GM19099 (cell line): ENCODE measurements at regions not wholly inside any gene's neighbourhood (a gene's known extent, or its start where the extent isn't known, plus 50 kb on each side); places are given as distances from the start of the nearest gene placed in this dataset.

ENCODE experiments used
- POLR2A ChIP-seq: IDR thresholded peaks from 3 replicates; pipeline ENCODE4 v1.6.1; 2011; ENCODE audit warnings: low read depth; ENCODE audit not compliant: insufficient read length; ENCODE audit errors: extremely low read depth

DNA sequence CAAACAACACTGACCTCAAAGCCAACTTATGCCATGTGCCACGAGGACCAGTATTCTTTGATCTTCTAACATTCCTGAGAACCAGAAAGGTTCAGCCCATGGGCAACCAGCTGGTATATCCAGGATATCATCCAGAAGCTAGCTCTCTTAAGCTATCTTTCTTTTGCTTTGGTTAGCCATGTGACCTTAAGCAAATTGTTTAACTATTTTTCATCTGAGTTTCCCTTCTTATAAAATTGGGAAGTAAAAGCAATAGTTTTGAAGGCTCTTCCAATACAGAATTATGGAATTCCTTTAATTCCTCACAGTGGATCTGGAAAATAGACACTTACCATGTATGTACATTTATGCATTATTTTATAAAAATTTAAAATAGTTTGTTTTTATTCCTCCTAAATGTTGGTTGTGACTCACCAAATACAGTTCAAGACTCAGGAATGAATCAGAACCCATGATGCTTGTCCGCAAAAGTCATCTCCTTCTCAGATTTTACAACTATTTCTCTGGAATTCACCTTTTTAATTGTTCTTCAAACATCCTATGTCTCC is 435.7 kb downstream of the ZEB2 start:
- no peak for TF ChIP-seq POLR2A

DNA sequence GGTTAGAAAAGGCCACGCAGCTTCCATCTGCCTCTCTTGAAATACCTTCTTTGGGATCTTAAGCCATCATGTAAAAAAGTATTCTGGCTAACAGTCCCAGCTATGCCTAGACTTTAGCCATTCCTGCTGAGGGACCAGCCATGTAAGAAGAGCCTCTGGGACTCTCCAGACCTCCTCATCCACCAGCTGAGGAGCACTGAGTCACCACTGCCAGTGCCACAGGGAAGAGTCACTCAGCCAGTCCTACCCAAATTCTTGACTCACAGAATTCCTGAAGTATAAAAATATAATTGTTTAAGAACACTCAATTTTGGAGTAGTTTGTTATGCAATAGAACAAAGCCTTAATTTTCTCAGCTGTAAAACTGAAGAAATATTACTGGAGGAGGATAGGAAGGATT is 436.7 kb downstream of the ZEB2 start:
- TF ChIP-seq POLR2A, result no peak

DNA sequence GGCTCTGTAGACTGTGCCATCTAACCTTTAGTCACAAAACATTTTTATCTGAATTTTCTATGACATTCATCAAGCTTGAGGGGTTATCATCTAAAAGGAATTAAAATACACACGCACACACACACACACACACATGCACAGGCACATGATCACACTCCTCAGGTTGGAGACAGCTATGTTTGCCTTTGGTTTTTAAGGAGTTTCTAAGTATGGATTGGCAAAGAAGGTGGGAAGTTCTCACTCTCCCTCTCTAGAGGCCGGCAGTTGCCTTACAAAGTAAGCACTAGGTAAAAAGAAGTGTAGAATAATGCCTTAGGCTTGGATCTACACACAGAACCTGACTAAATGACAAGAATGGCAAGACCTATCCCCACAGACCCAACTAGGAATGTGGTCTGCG is 437.1 kb downstream of the ZEB2 start:
- TF ChIP-seq POLR2A, result no peak

DNA sequence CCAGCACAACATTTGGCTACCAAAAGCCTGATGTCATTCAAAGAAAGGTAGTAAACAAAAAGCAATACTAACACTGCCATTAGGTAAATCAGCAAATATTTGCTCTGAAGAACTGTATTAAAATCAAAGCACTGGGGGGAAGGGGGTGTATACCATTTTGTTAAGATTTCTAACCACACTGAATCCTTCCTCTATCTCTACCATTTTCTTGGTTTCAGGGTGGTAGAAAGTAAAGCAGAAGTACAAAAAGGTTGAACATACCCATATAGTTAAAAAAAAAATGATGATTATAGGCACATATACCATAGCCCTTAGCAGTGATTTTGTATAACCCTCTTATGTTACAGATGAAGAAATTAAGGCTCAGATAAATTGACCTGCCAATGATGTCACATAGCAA is 437.6 kb downstream of the ZEB2 start:
- no peak for TF ChIP-seq POLR2A

DNA sequence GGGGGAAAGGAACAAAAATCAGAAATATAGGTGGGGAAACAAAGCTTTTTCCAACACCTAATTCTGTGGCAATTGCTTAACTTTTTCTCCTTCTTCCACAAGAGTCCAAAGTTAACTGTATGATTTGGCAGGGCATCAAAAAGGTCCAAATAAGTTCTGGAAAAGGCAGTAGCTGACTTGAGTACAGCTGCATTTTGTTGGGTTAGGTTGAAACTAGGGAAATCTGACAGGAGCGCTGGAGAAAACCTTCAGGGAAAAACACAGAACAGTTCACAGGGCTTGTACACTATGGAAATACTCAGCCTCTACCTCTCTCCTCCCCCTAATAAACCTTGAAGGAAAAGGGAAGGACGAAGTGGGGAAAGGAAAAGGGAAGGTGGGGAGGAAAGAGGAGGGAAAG is 438.6 kb downstream of the ZEB2 start:
- no peak for TF ChIP-seq POLR2A

DNA sequence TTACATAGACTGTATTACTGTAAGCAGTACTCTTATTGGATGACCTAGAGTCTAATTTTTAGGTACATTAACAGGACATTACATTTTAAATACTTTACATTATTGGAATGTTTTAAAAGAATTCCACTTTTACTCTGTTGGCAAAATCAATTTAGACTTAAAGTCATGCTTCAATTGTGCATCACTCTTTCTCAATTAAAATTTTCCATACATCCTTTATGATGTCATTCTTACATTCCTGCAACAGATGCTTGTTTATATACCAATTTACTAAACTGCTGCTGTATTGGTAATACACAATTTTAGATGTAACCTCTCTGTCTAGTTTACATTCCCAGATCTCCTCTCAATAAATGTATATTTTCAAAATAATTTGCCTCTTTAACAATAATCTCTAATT is 440.1 kb downstream of the ZEB2 start:
- TF ChIP-seq POLR2A, result no peak

DNA sequence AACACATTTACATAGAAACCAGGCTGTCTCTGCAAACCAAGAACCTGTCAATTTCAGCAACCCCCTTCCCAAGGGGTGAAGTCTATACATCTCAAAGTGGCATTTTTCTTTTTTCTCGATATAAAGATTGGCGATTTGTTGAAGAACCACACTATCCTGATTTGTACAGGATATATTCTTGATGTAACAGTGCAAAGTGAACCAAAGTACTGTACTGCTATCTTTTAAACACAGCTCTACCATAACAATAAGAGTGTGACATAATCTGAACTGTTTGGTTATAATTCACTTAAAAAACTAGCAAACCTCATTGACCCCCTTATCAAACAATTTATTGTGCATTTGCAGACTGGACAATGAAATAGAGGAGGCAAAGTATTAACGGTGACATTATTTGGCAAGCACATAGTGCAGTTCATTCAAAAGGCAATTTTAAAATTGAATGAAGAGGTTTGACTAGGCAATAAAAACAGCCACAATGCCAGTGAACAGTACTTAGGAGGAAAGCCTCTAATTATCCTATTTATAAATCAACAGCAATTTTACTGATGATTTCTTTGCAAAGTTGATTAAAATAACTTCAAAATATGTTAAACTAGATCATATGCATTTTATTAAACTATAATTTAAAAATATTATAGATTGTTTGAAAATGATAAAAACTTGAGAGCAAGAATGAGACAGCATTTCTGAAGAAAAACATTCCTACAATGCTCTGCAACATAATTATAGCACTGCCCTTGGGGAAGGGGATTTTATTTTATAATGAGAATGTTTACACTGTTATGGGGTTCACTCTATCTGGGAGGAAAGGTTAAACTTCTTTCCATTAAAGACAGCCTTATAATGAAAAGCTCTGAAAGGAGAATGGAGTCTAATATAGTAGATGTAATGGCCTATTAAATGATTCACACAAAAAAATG is 440.9 kb downstream of the ZEB2 start:
- TF ChIP-seq POLR2A, result no peak

DNA sequence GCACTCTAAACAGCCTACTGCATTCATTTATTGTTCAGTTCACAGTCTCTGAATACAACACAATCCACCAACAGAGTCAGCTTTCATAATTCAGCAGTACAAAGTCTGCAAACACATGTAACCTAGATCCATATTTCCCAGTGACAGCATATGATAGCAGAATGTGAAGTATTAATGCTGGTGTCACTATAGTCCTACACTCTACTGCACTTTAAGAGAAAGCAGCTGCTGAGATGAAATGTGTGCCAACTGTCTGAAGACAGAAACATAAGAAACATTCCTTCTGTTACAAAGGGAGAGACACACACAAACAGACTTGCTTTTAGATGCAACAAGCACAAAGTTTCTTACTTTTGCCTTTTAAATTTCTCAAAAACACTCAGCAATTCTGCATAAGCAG is 441.8 kb downstream of the ZEB2 start:
- no peak for TF ChIP-seq POLR2A

DNA sequence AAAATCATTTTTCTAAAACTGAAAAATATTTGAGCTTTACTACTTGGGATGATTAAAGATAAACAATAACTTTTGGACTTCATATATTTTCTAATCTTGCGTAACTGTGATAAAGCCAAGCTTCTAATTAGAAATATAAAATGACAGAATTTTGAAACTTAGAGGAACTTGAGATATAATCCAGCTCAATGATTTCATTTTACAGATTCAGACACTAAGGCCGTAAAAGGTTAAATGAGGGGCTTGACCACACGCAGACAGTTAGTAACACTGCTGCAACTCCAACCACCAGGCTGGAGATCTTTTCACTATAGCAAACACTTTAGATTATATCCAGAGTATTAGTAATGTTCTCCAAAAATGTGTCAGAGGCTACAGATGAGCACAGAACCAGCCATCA is 445.5 kb downstream of the ZEB2 start:
- TF ChIP-seq POLR2A, result no peak

DNA sequence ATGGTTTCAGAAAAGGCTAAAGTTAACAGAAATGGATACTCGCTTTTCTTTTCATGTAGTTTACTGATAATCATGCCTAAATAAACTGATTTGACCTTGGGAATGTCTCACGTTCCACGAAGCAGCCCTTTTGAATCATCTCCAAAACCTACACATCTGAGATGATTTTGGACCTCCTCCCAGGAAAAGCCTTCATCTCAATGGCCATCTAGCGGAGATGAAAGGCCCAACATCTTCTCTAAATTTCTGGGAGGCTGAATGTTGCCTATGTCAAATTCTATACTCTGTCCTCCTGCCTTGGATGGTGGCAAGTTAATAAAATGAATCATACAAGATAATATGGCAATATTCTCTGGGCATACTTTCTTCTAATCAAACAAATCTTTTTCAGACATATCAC is 448.5 kb downstream of the ZEB2 start:
- TF ChIP-seq POLR2A, result no peak

DNA sequence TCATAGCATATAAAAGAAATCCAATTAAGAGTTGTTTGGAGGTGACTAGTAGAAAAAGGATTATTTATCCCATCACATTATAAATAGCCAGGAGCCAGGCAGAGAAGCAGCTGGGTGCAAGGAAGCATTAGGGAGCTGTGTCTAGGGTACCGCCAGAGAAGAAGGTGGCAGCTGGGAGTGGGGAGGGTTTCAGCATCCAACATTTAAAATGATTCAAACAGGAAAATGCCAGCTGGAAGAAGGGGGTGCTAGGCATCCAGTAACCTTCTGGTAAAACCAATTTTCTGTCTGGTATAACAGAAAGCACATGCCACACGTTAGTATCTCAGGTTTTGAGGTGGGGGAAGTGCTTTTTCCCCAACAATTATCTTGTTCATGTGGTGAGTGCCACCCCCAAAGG is 452.4 kb downstream of the ZEB2 start:
- TF ChIP-seq POLR2A, result no peak

DNA sequence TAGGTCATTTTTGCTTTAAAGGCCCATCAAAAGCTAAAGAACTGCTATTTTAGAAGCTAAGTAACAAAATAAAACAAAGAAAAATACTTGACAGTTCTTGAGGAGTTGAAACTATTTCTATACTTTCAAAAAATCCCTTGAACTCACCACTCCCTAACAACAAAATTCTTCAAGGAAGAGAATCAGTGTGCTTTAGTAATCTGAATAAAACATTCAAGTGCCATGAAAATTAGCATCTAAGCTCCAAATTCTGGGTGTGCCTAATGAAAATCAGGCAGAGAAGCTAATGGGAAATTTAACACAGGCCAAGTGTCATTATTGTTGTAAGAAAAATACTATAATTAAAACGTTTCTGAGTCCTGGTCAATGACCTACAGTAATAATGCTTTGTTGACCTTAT is 456.3 kb downstream of the ZEB2 start:
- no peak for TF ChIP-seq POLR2A

DNA sequence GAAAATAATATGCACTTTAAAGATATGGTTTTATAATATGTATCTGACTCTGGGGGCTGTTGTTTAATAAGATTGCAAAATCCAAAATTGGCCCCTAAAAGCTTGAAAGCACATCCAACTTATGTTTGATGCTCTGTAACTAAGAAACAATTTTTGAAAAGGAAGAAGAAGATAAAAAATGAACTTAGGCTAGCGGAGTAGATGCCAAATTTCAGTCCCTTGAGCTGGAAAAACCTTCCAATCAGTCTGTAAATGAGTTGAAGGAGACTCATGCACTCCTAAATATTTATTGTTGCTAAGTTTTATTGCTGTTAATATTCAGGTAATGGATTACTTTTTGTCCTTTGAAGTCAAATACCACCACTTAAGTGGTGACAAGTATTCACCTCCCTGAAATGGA is 465.0 kb downstream of the ZEB2 start:
- TF ChIP-seq POLR2A, result no peak

DNA sequence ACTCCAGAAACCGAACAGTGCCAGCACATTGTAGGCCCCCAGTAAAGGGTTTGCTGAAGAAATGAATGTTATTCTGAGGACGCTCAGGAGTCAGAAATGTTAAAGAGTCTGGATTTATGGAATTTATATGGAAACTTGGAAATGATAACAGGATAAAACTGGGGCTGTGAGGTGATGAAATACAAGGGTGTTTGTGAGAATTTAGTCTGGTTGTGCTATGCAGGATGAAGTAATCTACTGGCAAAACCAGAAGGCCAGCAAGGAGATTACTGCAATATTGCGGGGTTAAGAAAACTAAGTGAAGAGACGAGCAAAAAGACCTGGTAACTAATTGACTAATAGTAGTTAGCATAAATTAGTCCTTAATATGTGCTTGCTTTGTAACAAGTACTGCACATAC is 467.8 kb downstream of the ZEB2 start:
- TF ChIP-seq POLR2A, result no peak

DNA sequence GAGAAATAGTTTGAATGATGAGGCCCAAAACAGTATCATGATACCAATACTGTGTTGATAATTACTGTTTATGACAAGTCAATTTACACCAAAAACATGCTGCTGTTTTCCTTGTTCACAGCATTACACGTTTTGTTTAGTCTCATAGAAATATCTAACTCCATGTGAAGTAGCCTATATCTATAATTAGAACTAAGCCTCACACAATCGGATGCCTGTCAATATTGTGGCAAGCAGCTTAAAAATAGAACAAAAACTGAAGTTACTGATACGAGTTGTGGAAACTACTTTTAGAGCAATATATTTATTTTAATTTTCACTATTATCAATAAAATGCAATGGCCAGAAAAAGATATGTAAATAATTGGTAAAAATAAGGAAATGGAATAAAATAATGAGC is 470.8 kb downstream of the ZEB2 start:
- TF ChIP-seq POLR2A, result no peak

DNA sequence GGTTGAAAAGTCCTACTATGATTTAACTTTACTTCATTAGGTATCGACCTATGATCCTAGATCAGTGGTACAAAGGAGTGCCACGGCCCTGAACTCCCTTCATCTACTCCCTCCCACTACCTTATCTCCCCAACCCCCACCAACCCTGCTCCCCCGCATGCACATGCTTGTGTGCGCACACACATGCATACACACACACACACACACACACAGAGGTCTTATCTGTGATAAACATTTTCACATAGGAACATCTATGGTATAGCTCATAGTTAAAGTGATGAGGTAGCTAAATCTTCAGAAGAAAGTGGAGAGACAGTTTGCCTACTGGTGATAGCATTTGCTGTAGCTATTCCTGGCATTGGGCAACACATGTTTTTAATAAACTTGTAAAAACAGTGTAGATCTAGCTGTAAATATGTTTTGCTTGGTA is 471.3 kb downstream of the ZEB2 start:
- no peak for TF ChIP-seq POLR2A
